ENCODE measurements at regions not wholly inside any gene's neighbourhood (a gene's known extent, or its start where the extent isn't known, plus 50 kb on each side); places are given as distances from the start of the nearest gene placed in this dataset.

DNA sequence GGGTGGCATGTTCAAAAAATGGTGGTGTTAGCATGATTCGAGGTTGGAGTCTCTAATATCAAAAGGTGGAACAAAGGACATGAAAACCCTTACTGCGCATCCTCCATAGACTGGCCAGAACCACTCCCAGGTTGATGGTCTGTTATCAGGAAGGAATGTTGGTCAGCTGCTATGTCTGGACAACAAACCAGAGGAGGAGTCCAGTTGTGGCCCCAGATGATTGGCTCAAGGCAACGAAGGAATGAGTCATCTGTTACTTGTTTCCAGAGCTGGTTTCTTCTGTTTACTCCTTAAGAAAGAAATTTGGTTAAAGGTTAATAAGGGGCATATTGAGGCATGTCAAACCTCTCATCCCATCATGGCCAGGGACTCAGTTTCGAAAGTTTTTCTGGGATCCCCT is 56.8 kb upstream of the GRIA4 start:
- DNase-seq (ENCODE audit: low spot score) = no peak

- no peak for DNase-seq (ENCODE audit: low spot score)
These were observed 61.5 kb upstream of the GRIA4 start for GRCh38 chr11:105548359-105548758.

GRCh38 chr11:105538588-105538987 is 71.3 kb upstream of the GRIA4 start:
- DNase-seq (ENCODE audit: low spot score) = no peak

DNA sequence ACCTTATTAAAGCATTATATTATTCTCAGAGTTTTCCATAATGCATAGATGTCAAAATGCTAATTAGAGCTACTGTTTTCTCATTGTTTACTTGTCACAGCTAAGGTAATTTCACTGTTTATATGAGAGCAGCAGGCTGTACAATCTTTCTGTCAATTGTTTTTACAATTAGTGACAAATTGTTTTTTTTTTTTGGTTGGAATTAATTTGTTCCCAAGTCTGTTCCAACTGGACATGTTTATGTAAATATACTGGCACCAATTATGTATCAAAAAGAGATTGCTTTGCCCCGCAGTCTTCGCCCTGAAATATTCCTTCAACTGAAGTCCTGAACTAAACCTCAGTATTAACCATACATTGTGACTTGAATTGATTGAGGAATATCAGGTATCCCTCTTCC is 72.3 kb upstream of the GRIA4 start:
- DNase-seq (ENCODE audit: low spot score) = no peak

- no peak for DNase-seq (ENCODE audit: low spot score)
These were observed 85.6 kb upstream of the GRIA4 start for GRCh38 chr11:105524286-105524685.

- no peak for DNase-seq (ENCODE audit: low spot score)
These were observed 89.0 kb upstream of the GRIA4 start for GRCh38 chr11:105520706-105521345.

DNA sequence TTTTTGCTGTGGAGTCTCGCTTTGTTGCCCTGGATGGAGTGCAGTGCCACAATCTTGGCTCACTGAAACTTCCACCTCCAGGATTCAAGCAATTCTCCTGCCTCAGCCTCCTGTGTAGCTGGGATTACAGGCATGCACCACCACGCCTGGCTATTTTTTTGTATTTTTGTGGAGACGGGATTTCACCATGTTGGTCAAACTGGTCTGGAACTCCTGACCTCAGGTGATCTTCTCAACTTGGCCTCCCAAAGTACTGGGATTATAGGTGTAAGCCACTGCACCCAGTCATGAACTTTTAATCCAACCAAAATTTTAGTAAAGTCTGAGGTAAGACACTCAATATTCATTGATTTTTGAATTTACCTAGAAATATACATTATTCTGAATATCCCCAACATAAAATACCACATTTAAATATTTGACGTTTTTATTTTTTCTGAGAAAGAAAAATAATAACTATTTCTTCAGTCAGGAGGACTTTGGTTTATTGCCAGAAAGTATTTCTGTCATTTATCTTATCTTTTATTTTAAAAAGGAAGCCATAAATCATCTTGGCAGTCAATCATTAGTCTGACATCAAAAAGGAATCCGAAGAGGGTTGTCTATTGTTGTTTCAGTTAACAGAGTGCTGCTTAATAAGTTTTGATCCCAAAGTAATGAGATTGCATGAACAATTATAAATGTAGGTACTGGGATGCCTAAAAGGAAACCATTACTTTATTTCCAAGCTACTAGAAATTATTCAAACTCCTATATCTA is 102.2 kb upstream of the GRIA4 start:
- DNase-seq (ENCODE audit: low spot score) = no peak

GRCh38 chr11:105492010-105492409 is 117.9 kb upstream of the GRIA4 start:
- no peak for DNase-seq (ENCODE audit: low spot score)

- no peak for DNase-seq (ENCODE audit: low spot score)
These were observed 118.5 kb upstream of the GRIA4 start for GRCh38 chr11:105491394-105491793.

DNA sequence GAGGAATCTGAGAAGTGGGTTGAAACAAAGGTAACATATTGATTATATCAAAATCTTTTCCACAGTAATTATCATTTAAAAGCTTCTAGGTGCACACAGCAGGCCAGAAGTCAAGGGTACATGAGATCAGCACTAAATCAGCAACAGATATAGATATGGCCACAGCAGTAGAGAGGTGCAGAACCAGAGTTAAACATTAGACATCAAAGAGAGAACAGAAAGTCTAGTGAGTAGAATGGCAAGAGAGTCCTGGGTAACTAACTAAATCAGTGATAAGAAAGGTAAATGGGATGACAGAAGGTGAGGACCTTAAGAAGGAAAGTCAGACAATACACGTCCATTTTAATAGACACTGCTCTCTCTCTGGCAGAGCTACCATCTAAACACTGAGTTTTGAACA is 119.5 kb upstream of the GRIA4 start:
- DNase-seq (ENCODE audit: low spot score) = no peak

- peak; percentile 67 for DNase-seq (ENCODE audit: low spot score)
These were observed 120.4 kb upstream of the GRIA4 start for GRCh38 chr11:105489446-105489845.

- no peak for DNase-seq (ENCODE audit: low spot score)
These were observed 122.9 kb upstream of the GRIA4 start for GRCh38 chr11:105486929-105487328.

GRCh38 chr11:105469931-105470330 is 139.9 kb upstream of the GRIA4 start:
- DNase-seq (ENCODE audit: low spot score) = no peak

DNA sequence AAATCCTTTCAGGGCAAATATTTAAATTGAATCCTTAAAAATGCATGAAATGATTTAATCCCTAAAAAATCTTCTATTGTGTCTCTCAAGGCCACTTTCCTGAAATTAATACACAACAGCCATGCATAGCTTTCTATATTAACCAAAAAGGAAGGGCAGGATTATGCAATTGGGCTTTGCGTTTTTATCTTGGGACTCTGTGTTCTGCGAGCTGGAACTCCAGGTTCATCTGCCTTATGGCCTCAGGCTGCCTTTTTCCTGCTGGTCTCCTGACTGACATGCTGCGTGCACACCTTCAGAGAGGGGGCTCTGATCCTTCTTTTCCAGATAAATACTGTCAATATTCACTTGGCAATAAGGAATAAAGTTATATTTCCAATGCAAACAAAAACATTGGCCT is 141.7 kb upstream of the GRIA4 start:
- DNase-seq (ENCODE audit: low spot score) = no peak

GRCh38 chr11:105466582-105467228 is 143.2 kb upstream of the GRIA4 start:
- no peak for DNase-seq (ENCODE audit: low spot score)

DNA sequence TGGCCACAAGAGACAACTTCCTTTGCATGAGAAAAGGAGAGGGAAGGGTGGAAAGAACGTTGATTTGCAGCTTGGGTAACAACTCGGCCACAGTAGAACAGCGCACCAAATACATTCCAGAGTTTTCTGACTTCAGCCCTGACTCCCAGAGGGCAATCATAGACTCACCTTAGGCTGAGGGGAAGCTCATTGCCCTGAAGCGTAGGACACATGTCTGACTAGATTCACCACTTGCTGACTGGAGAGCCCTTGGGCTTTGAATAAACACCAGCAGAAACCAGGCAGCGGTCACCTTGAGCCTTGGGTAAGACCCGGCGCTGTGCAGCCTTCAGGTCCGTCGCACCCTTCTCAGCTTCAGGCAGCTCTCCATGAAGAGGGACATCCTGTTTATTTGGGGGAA is 151.8 kb upstream of the GRIA4 start:
- DNase-seq (ENCODE audit: low spot score) = no peak

DNA sequence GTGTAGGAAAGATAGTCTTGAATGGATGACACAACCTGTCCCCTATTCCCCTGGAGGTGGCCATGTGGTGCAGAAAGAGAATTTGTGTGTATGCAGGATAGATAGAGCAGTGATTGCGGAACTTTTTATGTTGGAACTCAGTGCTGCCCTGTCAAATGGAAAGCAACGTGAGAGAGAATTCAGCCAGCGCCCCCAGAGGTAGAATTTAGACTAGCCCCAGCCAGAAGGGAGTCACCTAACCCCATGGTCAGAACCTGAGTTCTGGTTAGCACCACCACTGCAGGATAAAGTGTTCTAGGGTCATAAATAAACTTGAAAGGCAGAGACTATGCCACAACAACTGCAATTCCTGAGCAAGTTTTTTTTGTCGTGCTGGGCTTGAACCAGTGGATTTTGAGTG is 152.9 kb upstream of the GRIA4 start:
- DNase-seq (ENCODE audit: low spot score) = no peak

DNA sequence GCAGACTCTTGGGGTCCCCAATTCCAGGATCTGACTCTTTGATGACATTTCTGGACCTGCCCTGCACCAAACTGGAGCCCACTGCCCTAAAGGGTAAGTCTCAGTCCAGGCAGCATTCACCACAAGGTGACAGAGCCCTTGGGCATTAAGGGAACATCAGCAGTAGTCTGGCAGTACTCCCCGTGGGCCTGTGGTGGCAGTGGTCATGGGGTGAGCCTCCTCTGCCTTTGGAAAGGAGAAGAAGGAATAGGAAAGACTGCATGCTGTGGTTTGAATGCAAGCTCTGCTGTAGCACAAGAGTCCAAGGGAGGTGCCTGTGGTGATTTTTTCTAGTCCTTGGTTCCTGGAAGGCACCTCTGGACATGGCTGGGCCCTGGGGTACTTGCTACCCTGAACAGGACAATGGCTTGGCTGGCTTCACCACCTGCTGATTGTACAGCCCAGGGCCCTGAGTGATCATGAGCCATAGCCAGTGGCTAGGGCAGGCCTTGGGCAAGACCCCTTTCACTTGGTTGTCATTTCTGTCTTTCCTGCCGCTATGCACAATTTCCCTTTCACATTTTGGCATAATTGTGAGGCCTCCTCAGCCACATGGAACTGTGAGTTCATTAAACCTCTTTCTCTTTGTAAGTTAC is 160.7 kb upstream of the GRIA4 start:
- no peak for DNase-seq (ENCODE audit: low spot score)

GRCh38 chr11:105448703-105449079 is 161.2 kb upstream of the GRIA4 start:
- no peak for DNase-seq (ENCODE audit: low spot score)

- DNase-seq (ENCODE audit: low spot score) = no peak
These were observed 161.8 kb upstream of the GRIA4 start for GRCh38 chr11:105447936-105448702.

DNA sequence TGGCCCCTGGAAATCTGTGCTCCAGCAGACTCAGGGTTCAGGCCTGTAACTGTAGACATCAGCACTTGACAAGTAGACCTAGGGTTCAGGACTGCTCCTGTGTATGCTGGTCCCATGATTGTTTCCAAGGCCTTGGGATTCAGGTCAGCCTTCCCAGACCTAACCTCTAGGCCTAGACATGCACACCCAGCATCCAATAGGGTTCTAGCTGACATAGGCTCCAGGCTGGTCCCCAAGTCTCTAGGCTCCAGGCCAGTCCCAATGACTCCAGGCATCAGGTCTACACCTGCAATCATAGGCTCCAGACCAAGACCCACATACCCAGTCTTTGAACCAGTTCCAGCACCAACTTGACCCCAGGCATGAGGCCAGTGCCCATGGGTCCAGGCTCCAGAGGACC is 166.2 kb upstream of the GRIA4 start:
- no peak for DNase-seq (ENCODE audit: low spot score)

All from ecto neural progenitor cell (in vitro differentiated cells).